ENCODE measurements at regions not wholly inside any gene's neighbourhood (a gene's known extent, or its start where the extent isn't known, plus 50 kb on each side); places are given as distances from the start of the nearest gene placed in this dataset.
"Not testable (repeated sequence)": the region's sequence is repeated elsewhere in the genome, so short reads cannot be mapped to it uniquely, and the experiment has no call there.

DNA sequence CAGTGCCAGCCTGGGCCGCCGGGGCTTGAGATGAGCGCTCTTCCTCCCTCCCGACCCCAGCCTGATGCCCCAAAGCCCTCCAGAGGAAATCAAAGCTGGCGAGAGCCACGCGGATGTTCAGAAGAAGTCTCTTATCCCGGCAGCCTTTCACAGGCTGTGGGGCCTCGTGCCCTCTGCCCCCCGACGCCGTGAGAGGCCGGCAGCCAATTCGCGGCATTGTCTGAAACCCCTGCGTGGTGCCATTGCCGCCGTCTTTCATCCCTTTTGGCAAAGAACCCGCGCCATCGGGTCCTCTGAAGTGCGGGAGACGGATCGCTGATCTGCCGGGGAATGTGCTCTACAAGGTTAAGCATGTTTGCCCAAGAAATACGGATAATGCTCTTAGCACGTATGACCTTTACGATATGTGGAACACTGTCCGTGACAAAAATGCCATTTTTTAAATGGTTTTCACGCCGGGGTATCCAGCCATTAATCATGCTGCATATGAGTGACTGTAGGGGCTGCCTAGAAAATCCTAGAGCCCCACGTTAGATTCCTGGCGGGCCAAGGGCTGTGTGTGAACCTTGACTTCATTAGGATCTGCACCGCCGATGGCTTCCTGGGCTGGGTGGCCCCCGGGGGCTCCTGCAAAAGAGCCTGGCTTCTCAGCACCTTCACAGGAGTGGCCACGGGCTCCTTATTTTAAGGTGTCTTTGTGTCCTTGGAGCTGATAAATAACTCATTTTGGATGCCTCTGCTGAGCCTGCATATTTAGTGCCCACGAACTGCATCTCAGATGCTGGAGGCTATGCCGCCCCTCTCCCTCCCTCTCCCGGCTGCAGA, 165.1 kb upstream of the TNRC6C start:
- DNase-seq (ENCODE audit: low read depth in 3 of 3) = no peak

DNA sequence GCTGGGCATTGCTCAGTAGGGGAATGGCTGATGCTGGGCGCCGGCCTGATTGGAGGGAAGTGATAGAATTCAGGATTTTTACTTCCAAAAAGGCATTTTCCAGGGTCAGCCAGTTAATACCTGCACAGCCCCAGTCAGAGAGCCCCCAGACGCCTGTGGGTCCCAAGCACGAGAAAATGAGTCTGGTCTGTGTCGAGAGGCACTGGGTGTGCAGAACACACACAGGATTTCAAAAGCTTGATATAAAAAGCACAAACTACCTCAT, 164.6 kb upstream of the TNRC6C start:
- DNase-seq (ENCODE audit: low read depth in 3 of 3) = no peak

GRCh38 chr17:77794846-77795245, 163.7 kb upstream of the TNRC6C start:
- DNase-seq (ENCODE audit: low read depth in 3 of 3) = no peak

DNA sequence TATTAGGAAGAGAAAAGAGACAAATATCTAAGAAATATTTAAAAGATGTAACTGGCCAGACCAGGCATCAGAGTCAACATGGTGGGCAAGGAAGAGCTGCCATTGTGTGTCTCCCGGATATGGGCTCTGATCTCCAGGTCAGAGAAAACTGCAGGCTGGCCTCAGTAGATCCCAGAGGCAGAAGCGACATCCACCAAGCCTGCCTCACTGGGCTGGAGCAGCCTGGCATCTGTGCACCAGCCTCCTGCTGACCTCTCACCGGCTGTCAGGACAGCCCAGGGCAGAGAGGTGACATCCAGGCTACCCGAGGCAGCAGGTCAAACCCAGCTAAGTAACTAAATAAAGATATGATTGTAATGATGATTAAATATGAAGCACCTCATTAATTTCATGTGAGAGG, 162.8 kb upstream of the TNRC6C start:
- no peak for DNase-seq (ENCODE audit: low read depth in 3 of 3)

- DNase-seq (ENCODE audit: low read depth in 3 of 3) = no peak
Observed at GRCh38 chr17:77796176-77796860, 162.2 kb upstream of the TNRC6C start.

DNA sequence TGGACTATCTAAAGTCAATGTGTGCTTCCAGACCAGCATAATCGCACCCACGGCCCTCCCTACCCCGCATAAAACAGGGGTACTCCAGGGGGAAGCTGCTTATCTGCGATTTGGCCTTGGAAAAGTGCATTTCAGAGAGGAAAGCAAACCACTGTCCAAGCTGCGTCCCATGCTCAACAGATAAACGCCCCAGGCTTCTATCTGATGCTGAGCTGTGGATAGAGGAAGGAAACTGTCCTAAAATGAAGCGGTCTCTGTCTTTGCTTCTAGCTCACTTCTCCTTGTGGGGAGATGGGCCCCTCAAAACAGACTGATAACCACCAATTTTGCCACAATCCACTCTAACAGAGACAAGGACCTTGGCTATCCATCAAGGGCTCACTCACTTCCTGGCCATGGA, 160.5 kb upstream of the TNRC6C start:
- no peak for DNase-seq (ENCODE audit: low read depth in 3 of 3)

DNA sequence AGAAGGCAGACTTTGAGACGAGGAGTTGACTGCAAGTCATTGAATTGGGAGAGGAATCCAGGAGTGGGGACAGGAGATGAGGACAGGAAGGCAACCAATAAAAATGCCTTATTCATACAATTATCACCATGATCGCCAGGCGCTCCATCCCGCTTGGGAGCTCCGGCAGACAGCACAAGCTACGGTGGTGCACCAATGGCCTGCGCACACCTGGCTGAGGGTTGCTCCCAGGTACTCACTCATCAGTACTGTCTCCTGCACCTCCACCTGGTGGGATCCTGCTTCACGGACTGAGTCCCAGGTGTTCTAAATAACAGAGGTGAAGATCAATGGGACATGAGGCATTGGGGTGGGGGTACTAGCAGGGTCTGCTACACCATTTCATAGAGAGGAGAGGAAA, 160.0 kb upstream of the TNRC6C start:
- DNase-seq (ENCODE audit: low read depth in 3 of 3) = no peak

DNA sequence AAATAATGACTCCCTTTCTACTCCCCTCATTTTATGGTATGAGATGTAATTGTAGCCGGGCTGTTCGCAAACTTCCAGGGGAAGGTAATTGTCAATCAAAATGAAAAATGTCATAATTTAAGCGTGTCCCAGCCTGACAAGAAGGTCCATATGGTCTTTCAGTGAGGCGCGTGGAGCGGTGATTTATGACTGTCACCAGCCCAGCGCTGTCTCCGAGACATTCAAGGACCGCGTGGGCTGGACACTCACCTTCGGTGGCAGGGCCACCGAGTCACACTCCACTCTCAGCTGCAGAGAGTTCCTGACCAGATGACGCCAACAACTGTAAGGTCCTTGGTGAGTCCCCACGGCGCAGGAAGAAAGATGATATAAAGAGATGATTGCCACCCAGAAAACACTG, 157.7 kb upstream of the TNRC6C start:
- DNase-seq (ENCODE audit: low read depth in 3 of 3) = no peak

DNA sequence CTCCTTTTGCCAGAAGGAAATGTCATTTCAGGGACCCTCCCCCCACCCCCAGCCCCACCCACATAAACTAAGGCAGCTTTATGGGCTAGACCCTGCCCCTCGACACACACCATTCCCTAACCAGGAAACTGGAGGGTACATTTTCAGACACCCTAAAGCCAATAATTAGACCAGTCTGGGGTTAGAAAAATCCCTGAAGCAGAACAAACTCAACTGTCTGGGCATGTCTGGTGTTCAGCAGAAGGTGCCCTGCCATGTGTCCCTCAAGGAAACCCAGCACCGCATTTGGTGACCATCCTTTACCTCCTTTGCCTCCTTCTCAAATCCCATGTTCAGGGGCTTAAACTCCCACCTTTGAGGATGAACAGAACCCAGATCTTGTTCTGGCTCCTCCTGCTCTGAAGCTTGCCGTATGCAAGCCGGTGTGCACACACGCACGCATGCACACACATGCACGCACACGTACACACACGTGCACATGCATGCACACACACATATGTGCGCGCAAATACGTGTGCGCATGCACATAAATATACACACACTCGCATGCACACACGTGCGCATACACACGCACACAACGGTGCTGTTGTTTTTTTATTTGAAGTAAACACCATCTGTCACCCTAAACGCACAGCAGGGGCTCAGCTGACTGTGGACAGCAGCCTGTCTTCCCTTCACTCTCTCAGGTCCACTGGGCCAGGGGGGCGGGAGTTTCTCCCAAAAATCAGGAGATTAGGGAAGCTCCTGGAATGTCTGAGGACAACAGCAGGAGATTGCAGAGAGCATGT, 156.8 kb upstream of the TNRC6C start:
- DNase-seq (ENCODE audit: low read depth in 3 of 3) = no peak

GRCh38 chr17:77802333-77802615, 156.2 kb upstream of the TNRC6C start:
- no peak for DNase-seq (ENCODE audit: low read depth in 3 of 3)

GRCh38 chr17:77802811-77803220, 155.7 kb upstream of the TNRC6C start:
- DNase-seq (ENCODE audit: low read depth in 3 of 3) = no peak

GRCh38 chr17:77803726-77804125, 154.8 kb upstream of the TNRC6C start:
- no peak for DNase-seq (ENCODE audit: low read depth in 3 of 3)

- no peak for DNase-seq (ENCODE audit: low read depth in 3 of 3)
Observed at GRCh38 chr17:77804796-77805426, 153.6 kb upstream of the TNRC6C start.

DNA sequence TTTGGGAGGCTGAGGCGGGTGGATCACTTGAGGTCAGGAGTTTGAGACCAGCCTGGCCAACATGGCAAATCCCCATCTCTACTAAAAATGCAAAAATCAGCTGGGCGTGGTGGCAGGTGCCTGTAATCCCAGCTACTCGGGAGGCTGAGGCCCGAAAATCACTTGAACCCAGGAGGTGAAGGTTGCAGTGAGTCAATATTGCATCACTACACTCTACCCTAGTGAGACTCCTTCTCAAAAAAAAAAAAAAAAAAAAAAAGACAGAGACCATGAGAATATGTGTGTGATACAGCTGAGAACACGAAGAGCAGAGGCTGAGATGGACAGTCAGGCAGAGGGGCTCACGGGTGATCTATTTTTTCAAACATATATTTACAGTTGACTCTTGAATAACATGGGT, 152.5 kb upstream of the TNRC6C start:
- DNase-seq (ENCODE audit: low read depth in 3 of 3) = not testable (repeated sequence)

- no peak for DNase-seq (ENCODE audit: low read depth in 3 of 3)
Observed at GRCh38 chr17:77807051-77807745, 151.3 kb upstream of the TNRC6C start.

DNA sequence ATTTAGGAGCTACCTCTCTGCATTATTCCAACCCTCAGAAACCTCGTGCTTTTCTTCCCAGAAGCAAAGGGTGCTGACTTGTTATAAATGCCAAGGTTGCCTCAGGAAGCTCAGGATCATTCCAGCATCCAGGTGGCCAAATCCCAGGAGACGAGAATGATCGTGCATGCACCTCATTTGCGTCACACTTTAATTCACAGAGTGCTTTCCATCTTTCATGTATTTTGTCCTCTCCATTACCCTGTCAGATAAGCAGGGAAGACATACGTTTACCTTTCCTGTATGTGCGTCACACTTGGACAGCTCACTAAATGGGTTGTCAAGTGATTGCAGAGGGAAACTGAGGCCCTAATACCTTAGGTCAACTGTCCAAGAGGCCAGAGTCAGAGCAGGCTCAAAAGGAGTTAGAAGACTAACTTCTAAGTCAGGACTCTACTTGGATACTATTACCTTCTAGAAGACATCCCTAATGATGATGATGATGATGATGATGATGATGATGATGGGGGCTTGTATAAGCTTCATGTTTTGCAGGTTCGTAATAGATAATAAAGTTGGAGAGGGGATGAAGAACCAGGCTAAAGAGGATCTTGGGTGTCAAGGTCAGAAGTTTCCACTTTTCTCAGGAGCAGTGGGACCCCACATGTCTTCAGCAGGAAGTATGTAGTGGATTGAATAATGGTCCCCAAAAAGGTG, 150.6 kb upstream of the TNRC6C start:
- DNase-seq (ENCODE audit: low read depth in 3 of 3) = no peak

DNA sequence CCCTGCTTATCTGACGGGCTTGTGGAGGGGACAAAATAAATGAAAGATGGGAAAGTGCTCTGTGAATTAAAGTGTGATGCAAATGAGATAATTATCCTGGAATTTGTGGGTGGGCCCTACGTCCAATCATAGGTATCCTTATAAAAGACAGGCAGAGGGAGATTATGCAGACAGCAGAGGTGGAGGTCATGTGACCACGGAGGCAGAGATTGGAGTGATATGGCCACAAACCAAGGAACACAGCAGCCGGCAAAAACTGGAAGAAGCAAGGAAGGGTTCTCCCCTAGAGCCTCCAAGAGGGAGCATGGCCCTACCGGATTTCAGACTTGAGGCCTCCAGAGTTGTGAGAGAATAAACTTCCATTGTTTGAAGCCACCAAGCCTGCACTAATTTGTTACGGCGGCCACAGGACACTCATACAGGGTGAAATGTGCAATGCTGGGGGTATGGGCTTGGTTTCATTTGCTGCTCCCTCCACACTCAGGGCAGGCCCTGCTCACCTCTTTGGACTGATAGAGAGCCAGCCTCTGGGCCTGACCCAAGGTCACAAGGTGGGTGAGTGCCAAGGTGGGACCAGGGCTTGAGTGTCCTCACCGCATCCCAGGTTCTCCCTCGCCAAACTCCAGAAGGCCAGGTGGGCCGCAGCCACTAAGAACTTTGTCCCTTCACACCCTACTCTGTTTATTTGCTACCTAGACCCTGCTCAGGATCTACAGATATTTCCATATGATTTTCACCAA, 149.6 kb upstream of the TNRC6C start:
- no peak for DNase-seq (ENCODE audit: low read depth in 3 of 3)

DNA sequence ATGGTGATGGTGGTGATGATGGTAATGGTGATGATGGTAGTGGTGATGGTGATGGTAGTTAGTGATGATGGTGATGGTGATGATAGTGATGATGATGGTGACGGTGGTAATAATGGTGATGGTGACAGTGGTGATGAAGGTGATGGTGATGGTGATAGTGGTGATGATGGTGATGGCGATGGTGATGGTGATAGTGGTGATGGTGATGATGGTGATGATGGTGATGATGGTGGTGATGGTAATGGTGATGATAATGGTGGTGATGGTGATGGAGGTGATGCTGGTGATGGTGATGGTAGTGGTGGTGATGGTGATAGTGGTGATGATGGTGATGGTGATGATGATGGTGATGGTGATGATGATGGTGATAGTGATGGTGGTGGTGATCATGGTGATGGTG, 148.7 kb upstream of the TNRC6C start:
- no peak for DNase-seq (ENCODE audit: low read depth in 3 of 3)

- no peak for DNase-seq (ENCODE audit: low read depth in 3 of 3)
Observed at GRCh38 chr17:77810536-77810935, 148.0 kb upstream of the TNRC6C start.

DNA sequence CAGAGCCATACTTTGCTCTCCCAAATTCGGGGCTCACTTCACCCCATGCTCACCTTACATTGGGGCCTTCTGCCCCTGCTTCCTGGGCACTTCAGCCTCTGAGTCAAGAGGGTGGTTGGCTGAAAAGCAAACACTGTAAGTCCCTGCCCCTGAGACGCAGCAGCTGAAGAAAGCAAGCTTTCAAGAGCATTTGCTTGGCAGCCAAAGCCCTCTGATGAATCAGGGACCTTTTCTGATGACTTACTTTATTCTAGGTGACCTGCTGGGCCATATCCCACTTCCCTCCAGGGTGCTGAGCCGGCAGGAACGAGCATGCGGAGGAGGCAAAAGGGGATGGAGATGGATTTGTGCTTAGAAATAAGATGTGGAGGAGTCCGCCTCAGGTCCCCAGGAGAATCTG, 147.0 kb upstream of the TNRC6C start:
- no peak for DNase-seq (ENCODE audit: low read depth in 3 of 3)
